WERI-Rb-1 (cell line): ENCODE measurements at regions not wholly inside any gene's neighbourhood (a gene's known extent, or its start where the extent isn't known, plus 50 kb on each side); places are given as distances from the start of the nearest gene placed in this dataset.

Source experiments
- DNase-seq: peaks from one replicate; pipeline ENCODE4 v3.0.0-alpha.2; 2020
- H3K27ac ChIP-seq: fragments of 250-450 bp; sonication (Bioruptor Pico); 2 replicates; pipeline ENCODE4 v1.5.1; 2020; ENCODE audit warnings: mild to moderate bottlenecking, moderate library complexity
- H3K27me3 ChIP-seq: fragments of 250-450 bp; sonication (Bioruptor Pico); 2 replicates; pipeline ENCODE4 v1.5.1; 2021; ENCODE audit warnings: mild to moderate bottlenecking, low read depth, moderate library complexity; ENCODE audit not compliant: insufficient read depth, severe bottlenecking
- H3K36me3 ChIP-seq: fragments of 250-450 bp; sonication (Bioruptor Pico); 2 replicates; pipeline ENCODE4 v1.5.1; 2020; ENCODE audit warnings: mild to moderate bottlenecking, moderate library complexity
- H3K4me3 ChIP-seq: 2 replicates; pipeline ENCODE4 v1.5.1; 2011; ENCODE audit warnings: low read depth, mild to moderate bottlenecking, control low read depth, low read length
- H3K9me3 ChIP-seq: fragments of 250-450 bp; sonication (Bioruptor Pico); 2 replicates; pipeline ENCODE4 v1.5.1; 2021; ENCODE audit warnings: mild to moderate bottlenecking, moderate library complexity; ENCODE audit not compliant: severe bottlenecking
- CTCF ChIP-seq: IDR thresholded peaks from 2 replicates; pipeline ENCODE4 v1.5.1; 2011; ENCODE audit warnings: low read depth, mild to moderate bottlenecking, control low read depth, inconsistent platforms, low read length

GRCh38 chr15:87293031-87293430 lies 963.5 kb downstream of the NTRK3 start:
- H3K36me3 ChIP-seq = no peaks in the 10 kb centered on the region
- no peak for DNase-seq
- H3K9me3 ChIP-seq = peaks cover 2% of the 10 kb centered on the region
- no peak for TF ChIP-seq CTCF
- no peak overlapping the region for H3K4me3 ChIP-seq
- no peak overlapping the region for H3K27ac ChIP-seq
- H3K27me3 ChIP-seq = no peaks in the 10 kb centered on the region

- H3K27me3 ChIP-seq = no peaks in the 10 kb centered on the region
- H3K36me3 ChIP-seq = no peaks in the 10 kb centered on the region
- H3K9me3 ChIP-seq = peaks cover 2% of the 10 kb centered on the region
- TF ChIP-seq CTCF = no peak
- H3K27ac ChIP-seq = no peak overlapping the region
- DNase-seq = no peak
- H3K4me3 ChIP-seq = no peak overlapping the region
Observed at GRCh38 chr15:87287156-87287555, 969.4 kb downstream of the NTRK3 start.

GRCh38 chr15:87269566-87269965 lies 987.0 kb downstream of the NTRK3 start:
- Histone ChIP-seq H3K27me3 (no peaks in the 10 kb centered on the region), H3K36me3 (no peaks in the 10 kb centered on the region), H3K27ac (no peak overlapping the region), H3K4me3 (no peak overlapping the region), H3K9me3 (no peaks in the 10 kb centered on the region)
- no peak for TF ChIP-seq CTCF
- no peak for DNase-seq

GRCh38 chr15:87268675-87269074 lies 987.9 kb downstream of the NTRK3 start:
- Histone ChIP-seq H3K36me3 (no peaks in the 10 kb centered on the region), H3K4me3 (no peak overlapping the region), H3K27ac (no peak overlapping the region), H3K9me3 (no peaks in the 10 kb centered on the region), H3K27me3 (no peaks in the 10 kb centered on the region)
- no peak for TF ChIP-seq CTCF
- no peak for DNase-seq

- no peak for TF ChIP-seq CTCF
- Histone ChIP-seq H3K27me3 (no peaks in the 10 kb centered on the region), H3K4me3 (no peak overlapping the region), H3K36me3 (no peaks in the 10 kb centered on the region), H3K27ac (no peak overlapping the region), H3K9me3 (no peaks in the 10 kb centered on the region)
- no peak for DNase-seq
Observed at GRCh38 chr15:87267798-87268197, 988.7 kb downstream of the NTRK3 start.

GRCh38 chr15:87263871-87264270 lies 992.7 kb downstream of the NTRK3 start:
- TF ChIP-seq CTCF = no peak
- no peaks in the 10 kb centered on the region for H3K9me3 ChIP-seq
- DNase-seq = no peak
- H3K4me3 ChIP-seq = no peak overlapping the region
- no peaks in the 10 kb centered on the region for H3K27me3 ChIP-seq
- no peaks in the 10 kb centered on the region for H3K36me3 ChIP-seq
- no peak overlapping the region for H3K27ac ChIP-seq
